Stimulated activated CD8-positive, alpha-beta memory T cell treated with anti-CD3 and anti-CD28 coated beads, Interleukin-4, amount 100 ng/mL, for 48 hours (primary cell): ENCODE measurements at regions not wholly inside any gene's neighbourhood (a gene's known extent, or its start where the extent isn't known, plus 50 kb on each side); places are given as distances from the start of the nearest gene placed in this dataset.

Experiments
- DNase-seq: peaks from one replicate; pipeline ENCODE4 v3.0.0-alpha.2; 2020

DNA sequence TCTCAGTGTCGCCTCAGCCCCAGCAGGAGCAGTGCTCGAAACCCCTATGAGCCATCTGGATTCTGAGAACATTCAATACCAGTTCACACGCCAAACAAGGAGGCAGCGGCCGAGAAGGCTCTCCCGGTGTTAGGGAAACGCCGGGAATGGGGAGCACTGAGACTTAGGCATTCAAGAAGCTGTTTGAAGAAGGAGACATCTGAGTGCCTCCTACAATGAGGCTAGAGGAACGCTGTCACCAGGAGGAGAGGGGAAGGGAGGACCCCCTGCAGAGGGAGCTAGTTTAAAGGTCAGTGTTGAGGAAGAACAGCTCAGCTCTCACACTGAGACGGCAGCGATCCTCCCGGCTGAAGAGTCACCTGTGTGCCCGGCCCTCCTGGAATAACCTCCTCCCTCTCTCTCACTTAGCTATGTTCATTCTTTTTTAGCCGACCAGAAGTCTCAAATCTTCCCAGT lies 69.9 kb downstream of the SERPINA3 start:
- no peak for DNase-seq

DNA sequence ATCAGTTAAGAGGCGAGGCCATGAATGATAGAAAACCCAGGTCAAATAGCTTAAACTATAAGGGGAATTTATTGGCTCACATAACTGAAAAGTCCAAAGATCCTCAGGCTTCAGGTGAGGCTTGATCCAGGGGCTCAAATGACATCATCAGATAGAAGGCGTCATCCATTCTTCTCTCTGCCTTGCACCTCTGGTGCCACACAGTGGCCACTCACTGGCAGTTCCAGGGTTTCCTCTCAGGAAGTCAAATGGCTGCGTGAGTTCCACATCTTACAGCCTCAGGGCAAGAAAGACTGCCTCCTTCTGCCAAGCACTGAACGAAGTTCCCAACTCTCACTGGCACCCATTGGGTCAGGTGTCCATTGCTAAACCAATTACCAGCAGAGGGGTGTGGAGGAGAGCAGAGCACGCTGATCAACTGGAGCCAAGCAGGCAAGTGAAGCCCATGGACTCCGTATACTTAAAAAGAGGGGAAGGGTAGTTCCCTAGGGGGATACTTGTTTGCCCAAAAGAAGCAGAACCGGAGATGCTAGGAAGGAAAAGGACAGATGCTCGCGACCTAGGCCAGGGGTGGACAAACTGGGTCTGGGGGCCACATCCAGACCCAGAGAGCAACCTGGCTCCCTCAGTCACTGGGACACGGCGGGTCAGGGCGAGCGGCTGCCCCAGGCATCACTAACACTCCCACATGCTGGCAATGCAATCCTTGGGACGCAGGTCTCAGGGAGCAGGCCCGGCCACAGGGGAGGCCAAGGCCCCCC lies 69.3 kb downstream of the SERPINA3 start:
- no peak for DNase-seq

DNA sequence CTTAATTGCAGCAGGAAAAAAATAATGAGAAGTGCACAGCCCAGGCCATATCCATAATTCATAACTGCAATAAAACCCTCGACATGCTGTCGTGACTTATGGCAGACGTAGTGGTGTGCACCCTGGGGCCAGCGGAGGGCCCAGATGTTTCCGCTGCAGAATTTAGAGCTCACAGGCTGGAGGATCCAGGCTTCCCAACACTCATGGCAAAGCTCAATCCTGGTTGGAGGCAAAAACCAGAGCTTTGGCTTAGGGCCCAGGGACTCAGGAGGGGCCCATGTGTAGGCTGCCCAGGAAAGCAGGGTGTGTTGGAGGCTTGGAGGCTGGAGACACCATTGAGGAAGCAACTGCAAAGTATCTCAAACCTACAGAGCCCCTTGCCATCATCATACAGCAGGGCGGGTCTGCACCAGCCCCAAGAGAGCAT lies 68.7 kb downstream of the SERPINA3 start:
- DNase-seq, result no peak

DNA sequence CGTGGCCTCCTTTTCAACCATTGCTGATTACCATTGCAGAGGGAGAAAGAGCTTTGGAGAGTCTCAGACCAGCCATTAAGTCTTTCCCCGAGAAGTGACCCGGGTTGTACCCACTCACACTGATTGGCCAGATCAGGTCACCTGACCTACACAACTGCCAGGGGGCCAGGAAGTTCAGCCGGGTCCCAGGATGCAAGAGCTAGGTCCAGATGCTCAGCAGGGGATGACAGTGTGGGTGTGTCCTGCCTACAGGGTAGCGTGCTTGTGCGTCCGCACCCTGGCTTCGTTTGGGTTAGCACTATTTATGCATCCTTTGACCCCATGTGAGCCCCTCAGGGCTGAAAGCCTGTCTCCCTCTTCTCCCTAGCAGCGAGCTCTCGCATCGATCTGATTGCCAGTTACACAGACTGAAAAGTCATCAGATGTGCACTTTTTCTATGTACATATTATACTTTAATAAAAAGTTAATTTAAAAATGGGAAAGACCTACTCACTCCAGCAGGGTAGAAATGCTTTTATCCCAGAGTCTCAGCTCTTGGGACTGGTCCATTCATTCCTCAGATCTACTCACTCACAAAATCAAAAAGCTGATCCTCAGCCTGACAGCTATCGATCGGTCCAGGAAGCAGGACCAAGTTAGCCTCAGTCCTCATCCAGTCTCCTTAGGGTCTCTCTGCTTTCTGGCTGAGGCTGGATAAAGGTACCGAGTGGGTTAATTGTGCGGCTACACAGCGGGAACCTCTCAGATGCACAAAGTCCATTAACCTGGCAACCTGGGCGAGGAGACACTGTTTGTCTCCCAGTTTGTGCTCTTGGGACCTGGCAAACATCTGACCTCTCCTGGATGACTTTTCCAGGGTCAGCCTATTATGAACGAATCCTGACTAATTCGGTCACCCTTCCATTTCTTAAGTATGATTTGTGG lies 68.0 kb downstream of the SERPINA3 start:
- no peak for DNase-seq

DNA sequence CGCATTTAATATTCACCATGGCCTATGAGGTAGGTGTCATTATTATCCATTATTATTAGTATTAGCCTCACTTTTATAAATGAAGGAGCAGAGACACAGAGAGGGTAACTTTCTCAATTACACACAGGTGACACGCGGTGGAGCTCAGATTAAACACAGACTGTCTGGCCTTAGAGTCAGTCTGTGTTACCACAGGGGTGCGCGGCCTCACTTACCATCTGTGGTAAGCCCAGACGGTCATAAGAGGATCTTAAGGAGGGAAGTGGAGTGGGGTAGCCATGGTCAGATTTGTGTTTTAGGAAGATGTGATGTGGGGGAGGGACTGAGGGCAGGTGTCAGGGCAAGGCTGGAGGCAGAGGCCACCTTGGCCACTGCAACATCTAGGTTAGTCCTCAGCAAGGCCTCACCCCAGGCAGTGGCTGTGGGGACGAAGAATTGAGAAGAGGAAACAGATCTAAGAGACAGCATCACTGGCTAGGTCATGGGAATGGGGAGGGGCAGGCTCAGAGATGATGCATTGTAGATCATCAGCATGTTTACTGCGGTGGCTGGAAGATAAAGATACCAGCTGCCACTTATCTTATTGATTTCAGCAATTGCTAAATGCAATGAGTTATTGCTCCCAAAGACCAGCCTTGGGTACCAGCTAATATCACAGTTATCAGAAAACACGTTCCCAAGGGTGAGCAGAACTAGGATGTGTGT lies 67.1 kb downstream of the SERPINA3 start:
- no peak for DNase-seq

DNA sequence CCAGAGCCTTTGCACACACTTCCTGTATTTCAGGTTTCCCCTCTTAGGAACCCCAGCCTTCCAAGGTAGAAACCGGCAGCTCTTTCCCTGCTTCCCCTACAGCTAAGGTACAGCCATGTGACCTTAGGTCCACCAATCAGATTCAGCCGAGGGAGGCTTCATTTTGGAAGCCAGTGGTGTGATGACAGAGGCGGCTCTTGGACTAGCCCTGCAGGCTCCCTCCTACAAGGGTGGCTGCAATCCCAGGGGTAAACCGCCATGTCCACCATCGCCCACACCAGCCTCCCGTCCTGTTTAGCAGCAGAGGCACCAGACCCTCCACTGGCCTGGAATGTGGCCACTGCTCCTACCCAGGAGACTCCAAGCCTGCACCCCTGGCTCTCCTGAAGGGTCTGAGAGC lies 65.6 kb downstream of the SERPINA3 start:
- DNase-seq, result no peak

DNA sequence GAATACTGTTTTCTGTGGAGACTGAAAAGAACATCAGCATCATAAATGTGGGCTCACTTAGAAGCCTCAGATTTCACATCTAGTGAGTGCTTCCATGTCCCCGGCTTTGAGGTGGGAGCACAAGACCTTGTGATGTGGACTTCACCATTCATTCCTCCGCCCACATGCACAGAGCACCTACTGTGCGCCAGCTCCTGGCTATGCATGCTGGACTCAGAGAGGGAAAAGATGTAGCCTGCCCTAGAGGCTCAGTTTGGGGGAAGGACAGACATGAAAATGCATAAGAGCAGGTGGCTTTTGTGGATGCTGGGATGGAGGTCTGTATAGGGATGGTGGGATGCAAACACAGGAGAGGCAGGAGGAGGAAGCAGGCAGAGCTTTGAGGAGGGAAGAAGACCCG lies 65.0 kb downstream of the SERPINA3 start:
- DNase-seq, result no peak

DNA sequence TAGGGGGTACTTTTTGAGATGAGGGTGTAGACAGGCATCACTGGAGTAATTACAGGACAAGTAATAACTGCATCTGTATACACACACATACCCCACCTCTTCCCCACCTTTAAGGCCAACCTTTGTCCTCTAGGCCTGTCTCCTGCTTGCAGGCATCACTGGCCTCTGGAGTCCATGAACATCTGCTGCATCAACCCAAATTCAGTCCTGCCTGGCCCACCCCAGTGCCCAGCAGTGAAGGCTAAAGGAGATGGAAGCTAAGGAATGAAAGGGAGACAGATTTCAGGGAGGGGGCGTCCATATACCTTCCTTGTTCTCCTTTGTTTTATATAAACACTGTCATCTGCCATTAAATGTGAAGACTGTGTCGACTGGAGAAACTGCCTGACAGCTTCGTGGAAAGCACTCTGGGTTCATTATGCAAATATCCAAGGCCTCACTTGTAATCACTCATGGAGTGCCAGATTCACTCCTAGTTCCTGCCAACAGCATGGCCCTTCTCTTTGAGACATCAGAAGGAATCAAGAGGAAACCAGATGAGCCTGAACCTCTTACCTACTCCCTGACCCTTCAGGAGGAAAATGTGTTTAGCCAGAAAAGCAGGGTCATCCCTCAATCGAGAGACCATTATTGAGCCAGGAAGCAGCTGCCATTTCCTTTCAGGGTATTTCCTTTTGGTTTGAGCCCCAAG lies 64.4 kb downstream of the SERPINA3 start:
- DNase-seq, result no peak

DNA sequence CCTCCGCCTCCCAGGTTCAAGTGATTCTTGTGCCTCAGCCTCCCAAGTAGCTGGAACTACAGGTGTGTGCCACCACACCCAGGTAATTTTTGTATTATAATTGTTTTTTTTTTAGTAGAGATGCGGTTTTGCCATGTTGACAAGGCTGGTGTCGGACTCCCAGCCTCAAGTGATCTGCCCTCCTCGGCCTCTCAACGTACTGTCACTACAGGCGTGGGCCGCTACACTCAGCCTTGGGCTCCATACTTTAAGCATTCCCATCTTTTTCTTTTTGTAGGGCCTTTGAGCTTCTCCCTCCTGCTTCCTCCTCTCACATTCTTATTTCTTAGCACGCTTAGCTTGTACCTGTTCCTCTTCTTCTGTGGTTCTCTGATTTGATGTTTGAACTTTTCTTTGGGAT lies 62.8 kb downstream of the SERPINA3 start:
- no peak for DNase-seq

DNA sequence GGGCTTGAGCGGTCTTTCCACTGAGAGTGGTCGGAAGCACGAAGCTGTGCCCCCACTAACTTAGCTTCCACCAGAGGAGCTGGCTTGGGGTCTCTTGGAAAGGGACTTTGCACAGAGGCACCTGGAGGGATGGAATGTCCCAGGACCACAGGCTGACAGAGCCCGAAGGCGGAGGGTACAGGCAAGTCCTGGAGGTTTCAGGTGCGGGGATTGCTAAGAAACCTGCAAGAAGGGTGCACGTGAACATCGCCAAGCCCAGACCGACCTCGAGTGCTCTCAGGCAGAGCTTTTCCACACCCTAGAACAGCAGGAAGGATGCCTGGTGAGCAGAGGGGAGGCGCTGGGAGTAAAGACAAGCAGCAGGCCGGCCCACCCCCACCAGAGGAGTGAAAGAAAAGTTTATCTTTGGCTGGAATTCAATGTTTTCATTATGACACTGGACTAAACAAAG lies 61.6 kb downstream of the SERPINA3 start:
- no peak for DNase-seq
